Stomach (tissue), 8 donors: ENCODE measurements at regions not wholly inside any gene's neighbourhood (a gene's known extent, or its start where the extent isn't known, plus 50 kb on each side); places are given as distances from the start of the nearest gene placed in this dataset.

Source experiments
- DNase-seq, 2 donors: peaks; one replicate each; pipeline versions ENCODE4 v3.0.0 to v3.0.0-alpha.2; 2013 to 2019
- H3K27ac ChIP-seq, 5 donors: fragments of 200-600 bp in 4 of 5; sonication (generic) in 4 of 5; one replicate each; pipeline ENCODE4 v1.5.1; 2013 to 2019; ENCODE audit warnings: mild to moderate bottlenecking in 1 of 5, moderate library complexity in 1 of 5
- H3K27me3 ChIP-seq, 3 donors: fragments of 200-600 bp; sonication (generic); one replicate each; pipeline ENCODE4 v1.5.1; 2017 to 2019; ENCODE audit warnings: mixed run types in 1 of 3
- H3K36me3 ChIP-seq, 4 donors: fragments of 200-600 bp; sonication (generic); 1 replicate in 3 of 4; 2 replicates in 1 of 4; pipeline ENCODE4 v1.5.1; 2016 to 2019
- H3K4me1 ChIP-seq, 4 donors: fragments of 200-600 bp; sonication (generic); one replicate each; pipeline ENCODE4 v1.5.1; 2016 to 2019
- H3K4me3 ChIP-seq, 4 donors: fragments of 200-600 bp; sonication (generic) in 3 of 4; one replicate each; pipeline ENCODE4 v1.5.1; 2016 to 2019; ENCODE audit warnings: mild to moderate bottlenecking in 1 of 4
- H3K9me3 ChIP-seq, 4 donors: fragments of 200-600 bp; sonication (generic); one replicate each; pipeline ENCODE4 v1.5.1; 2016 to 2019
- CTCF ChIP-seq, 7 experiments: fragments of 450-650 bp in 4 of 7; fragments of 200-600 bp in 3 of 7; sonication (generic) in 3 of 7; IDR thresholded peaks; one replicate each; pipeline ENCODE4 v1.5.1; 2016 to 2019; ENCODE audit warnings: antibody characterized with exemption in 7 of 7, control low read depth in 2 of 7, mild to moderate bottlenecking in 1 of 7
- EP300 ChIP-seq: sonication (generic); formaldehyde crosslinking; IDR thresholded peaks from one replicate; pipeline ENCODE4 v1.6.1; 2017; ENCODE audit warnings: antibody characterized with exemption
- POLR2A ChIP-seq, 4 donors: fragments of 450-650 bp; IDR thresholded peaks; one replicate each; pipeline ENCODE4 v1.6.1; 2016; ENCODE audit warnings: antibody characterized with exemption in 4 of 4, control low read depth in 2 of 4, mild to moderate bottlenecking in 1 of 4, moderate library complexity in 1 of 4
- POLR2AphosphoS5 ChIP-seq, 3 donors: sonication (generic); formaldehyde crosslinking; IDR thresholded peaks; one replicate each; pipeline ENCODE4 v1.6.1; 2016; ENCODE audit warnings: antibody characterized with exemption in 3 of 3
- WGBS, 5 donors: extraction: QIAGEN DNeasy Blood & Tissue Kit in 3 of 5; methylation state at CpG; one replicate each; pipeline versions ENCODE4 v1.1.5 to v1.1.7; 2013 to 2018; 5-methylcytosine and 5-hydroxymethylcytosine counted together
- intact Hi-C: fragments of 100-400 bp; cut with DNase I; formaldehyde crosslinking; loops from one replicate; pipeline ENCODE4 v1.15.1; 2023; ENCODE audit warnings: low total_unique reads
- donor health status: healthy with polysubstance abuse.
- donor health status: Bipolar disorder and iron deficiency.
- donor health status: healthy.

GRCh38 chr15:39248204-39248603 is 332.7 kb upstream of the THBS1 start:
- Histone ChIP-seq H3K27ac (no peak overlapping the region), H3K27me3 (no peaks in the 10 kb centered on the region), H3K9me3 (no peaks in the 10 kb centered on the region), H3K4me1 (no peaks in the 10 kb centered on the region), H3K36me3 (no peaks in the 10 kb centered on the region), H3K4me3 (no peak overlapping the region)
- 50 to 66% (median 54%) methylated on average over 4 of the region's 4 CpGs for WGBS, 5 donors
- intact Hi-C loops, result no loop called here
- TF ChIP-seq CTCF (IDR thresholded peaks at IDR 0.05) (no peak), EP300 (no peak), POLR2AphosphoS5 (IDR thresholded peaks at IDR 0.05) (no peak), POLR2A (IDR thresholded peaks at IDR 0.05) (no peak)
- no peak for DNase-seq

- Histone ChIP-seq H3K27ac (no peak overlapping the region), H3K4me1 (no peaks in the 10 kb centered on the region), H3K27me3 (no peaks in the 10 kb centered on the region), H3K9me3 (no peaks in the 10 kb centered on the region), H3K36me3 (no peaks in the 10 kb centered on the region), H3K4me3 (no peak overlapping the region)
- DNase-seq, result no peak
- 29 to 84% (median 72%) methylated on average over 1 of the region's 1 CpG for WGBS, 5 donors
- intact Hi-C loops, result no loop called here
- TF ChIP-seq EP300 (no peak), POLR2A (IDR thresholded peaks at IDR 0.05) (no peak), POLR2AphosphoS5 (IDR thresholded peaks at IDR 0.05) (no peak), CTCF (IDR thresholded peaks at IDR 0.05) (no peak)
Measured at GRCh38 chr15:39250001-39250400, 330.9 kb upstream of the THBS1 start.

GRCh38 chr15:39250460-39251186 is 330.3 kb upstream of the THBS1 start:
- Histone ChIP-seq H3K27ac (no peak overlapping the region), H3K9me3 (no peaks in the 10 kb centered on the region), H3K27me3 (no peaks in the 10 kb centered on the region), H3K4me3 (no peak overlapping the region), H3K36me3 (no peaks in the 10 kb centered on the region), H3K4me1 (no peaks in the 10 kb centered on the region)
- TF ChIP-seq POLR2A (IDR thresholded peaks at IDR 0.05) (no peak), CTCF (IDR thresholded peaks at IDR 0.05) (no peak), POLR2AphosphoS5 (IDR thresholded peaks at IDR 0.05) (no peak), EP300 (no peak)
- 74 to 81% (median 76%) methylated on average over 4 of the region's 4 CpGs for WGBS, 5 donors
- no peak for DNase-seq
- intact Hi-C loops, result no loop called here

GRCh38 chr15:39251413-39252133 is 329.3 kb upstream of the THBS1 start:
- Histone ChIP-seq H3K9me3 (no peaks in the 10 kb centered on the region), H3K27ac (no peak overlapping the region), H3K27me3 (no peaks in the 10 kb centered on the region), H3K4me1 (no peaks in the 10 kb centered on the region), H3K4me3 (no peak overlapping the region), H3K36me3 (no peaks in the 10 kb centered on the region)
- WGBS, 5 donors, result 54 to 68% (median 61%) methylated on average over 3 of the region's 3 CpGs
- no peak for DNase-seq
- intact Hi-C loops, result no loop called here
- TF ChIP-seq CTCF (IDR thresholded peaks at IDR 0.05) (no peak), EP300 (no peak), POLR2AphosphoS5 (IDR thresholded peaks at IDR 0.05) (no peak)
